ENCODE measurements at regions not wholly inside any gene's neighbourhood (a gene's known extent, or its start where the extent isn't known, plus 50 kb on each side); places are given as distances from the start of the nearest gene placed in this dataset.

DNA sequence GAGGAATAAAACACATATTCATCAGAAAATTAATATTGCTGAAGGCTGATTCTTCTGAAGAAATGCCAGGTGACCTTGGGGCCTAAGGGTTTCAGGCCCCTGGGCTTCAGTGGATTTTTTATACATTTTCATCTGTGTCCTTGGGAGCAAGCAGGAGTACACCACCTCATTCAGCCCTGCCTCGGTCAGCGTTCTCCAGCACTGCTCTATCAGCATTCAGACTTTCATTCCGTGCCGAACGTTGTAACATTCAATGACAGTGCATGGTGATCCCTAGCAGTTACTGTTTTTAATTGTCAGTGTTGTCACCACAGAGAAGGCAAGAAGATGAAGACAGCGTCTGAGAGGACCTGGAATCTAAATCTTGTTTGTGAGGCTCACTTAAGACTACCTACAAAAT lies 490.4 kb downstream of the DNAH5 start:
- TF ChIP-seq, protein P1, sequence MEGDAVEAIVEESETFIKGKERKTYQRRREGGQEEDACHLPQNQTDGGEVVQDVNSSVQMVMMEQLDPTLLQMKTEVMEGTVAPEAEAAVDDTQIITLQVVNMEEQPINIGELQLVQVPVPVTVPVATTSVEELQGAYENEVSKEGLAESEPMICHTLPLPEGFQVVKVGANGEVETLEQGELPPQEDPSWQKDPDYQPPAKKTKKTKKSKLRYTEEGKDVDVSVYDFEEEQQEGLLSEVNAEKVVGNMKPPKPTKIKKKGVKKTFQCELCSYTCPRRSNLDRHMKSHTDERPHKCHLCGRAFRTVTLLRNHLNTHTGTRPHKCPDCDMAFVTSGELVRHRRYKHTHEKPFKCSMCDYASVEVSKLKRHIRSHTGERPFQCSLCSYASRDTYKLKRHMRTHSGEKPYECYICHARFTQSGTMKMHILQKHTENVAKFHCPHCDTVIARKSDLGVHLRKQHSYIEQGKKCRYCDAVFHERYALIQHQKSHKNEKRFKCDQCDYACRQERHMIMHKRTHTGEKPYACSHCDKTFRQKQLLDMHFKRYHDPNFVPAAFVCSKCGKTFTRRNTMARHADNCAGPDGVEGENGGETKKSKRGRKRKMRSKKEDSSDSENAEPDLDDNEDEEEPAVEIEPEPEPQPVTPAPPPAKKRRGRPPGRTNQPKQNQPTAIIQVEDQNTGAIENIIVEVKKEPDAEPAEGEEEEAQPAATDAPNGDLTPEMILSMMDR (IDR thresholded peaks at IDR 0.05), result no peak
- Mint-ChIP-seq H3K4me1 (no peaks in the 10 kb centered on the region), H3K36me3 (ENCODE audit: low read depth) (no peaks in the 10 kb centered on the region), H3K9me3 (no peaks in the 10 kb centered on the region), H3K4me3 (no peak overlapping the region), H3K27me3 (no peaks in the 10 kb centered on the region), H3K27ac (no peak overlapping the region)
- DNase-seq, result no peak
- intact Hi-C loops (cut with micrococcal nuclease), result no loop called here
- ATAC-seq (ENCODE audit: low read depth), result no peak
- CTCF ChIA-PET, result no interaction called here
- POLR2A ChIA-PET, result no interaction called here

DNA sequence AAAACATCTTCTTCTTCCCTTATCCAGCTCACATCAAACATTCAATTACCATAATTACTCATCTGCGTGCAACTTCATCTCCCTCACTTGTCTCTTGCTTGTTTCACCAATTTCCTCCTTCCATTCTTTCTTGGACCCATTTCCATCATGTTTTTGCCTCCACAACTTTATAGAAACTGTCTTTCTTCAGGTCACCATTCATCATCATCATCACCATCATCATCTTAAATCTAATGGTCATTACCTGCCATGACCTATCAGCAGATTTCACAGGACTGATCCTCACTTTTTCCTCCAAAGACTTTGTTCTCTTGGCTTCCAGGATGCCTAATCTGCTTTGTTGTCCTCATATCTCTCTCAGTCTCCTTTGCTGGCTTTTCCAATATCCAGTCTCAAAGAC lies 495.6 kb downstream of the DNAH5 start:
- no peaks in the 10 kb centered on the region for H3K36me3 Mint-ChIP-seq (ENCODE audit: low read depth)
- CTCF ChIA-PET, result no interaction called here
- H3K9me3 Mint-ChIP-seq, result peaks cover 4% of the 10 kb centered on the region
- POLR2A ChIA-PET, result no interaction called here
- no peak overlapping the region for H3K27ac Mint-ChIP-seq
- intact Hi-C loops (cut with micrococcal nuclease), result no loop called here
- no peaks in the 10 kb centered on the region for H3K4me1 Mint-ChIP-seq
- no peak for ATAC-seq (ENCODE audit: low read depth)
- TF ChIP-seq, protein P1 (IDR thresholded peaks at IDR 0.05), result no peak
- no peaks in the 10 kb centered on the region for H3K27me3 Mint-ChIP-seq
- DNase-seq, result no peak
- no peak overlapping the region for H3K4me3 Mint-ChIP-seq

DNA sequence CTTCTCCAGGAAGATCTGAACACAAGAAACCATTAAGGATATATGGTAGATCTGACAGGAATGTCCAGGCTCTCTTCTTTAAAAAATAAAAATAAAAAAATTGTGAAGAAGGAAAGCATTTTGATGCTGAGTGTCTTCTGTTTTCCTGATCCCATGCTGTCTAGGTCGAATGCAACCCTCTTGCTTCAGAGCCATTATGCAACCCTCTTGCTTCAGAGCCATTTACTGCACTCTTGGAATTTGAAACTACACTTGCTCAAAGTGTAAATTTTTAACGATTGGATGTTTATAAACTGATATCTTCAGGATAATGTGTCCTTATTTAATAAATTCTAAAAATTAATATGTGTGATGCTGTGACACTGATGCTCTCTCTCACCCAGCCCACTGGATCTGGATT lies 505.1 kb downstream of the DNAH5 start:
- DNase-seq (no peak), ATAC-seq (ENCODE audit: low read depth) (no peak)
- H3K9me3 Mint-ChIP-seq, result peaks cover 4% of the 10 kb centered on the region
- TF ChIP-seq, protein P1 (IDR thresholded peaks at IDR 0.05), result no peak
- CTCF ChIA-PET, result no interaction called here
- H3K4me1 Mint-ChIP-seq, result no peaks in the 10 kb centered on the region
- POLR2A ChIA-PET, result no interaction called here
- H3K36me3 Mint-ChIP-seq (ENCODE audit: low read depth), result no peaks in the 10 kb centered on the region
- H3K4me3 Mint-ChIP-seq, result no peak overlapping the region
- intact Hi-C loops (cut with micrococcal nuclease), result no loop called here
- no peak overlapping the region for H3K27ac Mint-ChIP-seq
- H3K27me3 Mint-ChIP-seq, result no peaks in the 10 kb centered on the region

DNA sequence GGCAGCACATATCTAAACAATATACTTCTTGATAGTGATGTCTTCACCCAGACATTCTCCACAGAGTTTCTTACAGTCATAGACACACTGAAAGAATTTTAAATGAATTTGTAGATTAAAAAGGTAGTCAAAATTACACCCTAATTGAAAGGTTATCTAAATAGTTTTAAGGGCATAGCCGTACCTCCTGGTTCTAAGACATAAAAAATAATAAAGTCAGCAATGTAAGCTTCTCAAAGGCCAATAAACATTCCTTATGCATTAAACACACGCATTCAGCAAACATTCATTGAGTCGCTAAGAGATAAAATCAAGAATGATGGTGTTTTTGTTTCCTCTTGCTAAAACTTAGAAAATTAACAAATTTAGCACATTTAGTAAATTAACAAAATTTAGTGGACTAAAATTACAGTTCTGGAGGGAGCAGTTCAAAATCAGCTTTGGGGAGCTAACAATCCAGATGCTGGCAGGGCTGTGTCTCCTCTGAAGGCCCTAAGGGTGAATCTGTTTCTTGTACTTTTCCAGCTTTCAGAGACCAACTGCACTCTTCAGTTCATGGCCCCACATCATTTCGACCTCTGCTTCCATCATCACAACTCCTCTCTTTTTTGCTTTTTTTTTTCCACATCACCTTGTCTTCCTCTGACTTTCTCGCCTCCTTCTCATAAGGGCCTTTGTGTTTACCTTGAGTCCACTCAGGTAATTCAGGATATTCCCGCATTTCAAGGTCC lies 516.5 kb downstream of the DNAH5 start:
- CTCF ChIA-PET, result no interaction called here
- intact Hi-C loops (cut with micrococcal nuclease), result no loop called here
- Mint-ChIP-seq H3K4me3 (no peak overlapping the region), H3K27ac (no peak overlapping the region), H3K9me3 (peaks cover 8% of the 10 kb centered on the region), H3K36me3 (ENCODE audit: low read depth) (no peaks in the 10 kb centered on the region), H3K27me3 (no peaks in the 10 kb centered on the region), H3K4me1 (no peaks in the 10 kb centered on the region)
- ATAC-seq (ENCODE audit: low read depth) (no peak), DNase-seq (no peak)
- TF ChIP-seq, protein P1 (IDR thresholded peaks at IDR 0.05), result no peak
- POLR2A ChIA-PET, result no interaction called here

DNA sequence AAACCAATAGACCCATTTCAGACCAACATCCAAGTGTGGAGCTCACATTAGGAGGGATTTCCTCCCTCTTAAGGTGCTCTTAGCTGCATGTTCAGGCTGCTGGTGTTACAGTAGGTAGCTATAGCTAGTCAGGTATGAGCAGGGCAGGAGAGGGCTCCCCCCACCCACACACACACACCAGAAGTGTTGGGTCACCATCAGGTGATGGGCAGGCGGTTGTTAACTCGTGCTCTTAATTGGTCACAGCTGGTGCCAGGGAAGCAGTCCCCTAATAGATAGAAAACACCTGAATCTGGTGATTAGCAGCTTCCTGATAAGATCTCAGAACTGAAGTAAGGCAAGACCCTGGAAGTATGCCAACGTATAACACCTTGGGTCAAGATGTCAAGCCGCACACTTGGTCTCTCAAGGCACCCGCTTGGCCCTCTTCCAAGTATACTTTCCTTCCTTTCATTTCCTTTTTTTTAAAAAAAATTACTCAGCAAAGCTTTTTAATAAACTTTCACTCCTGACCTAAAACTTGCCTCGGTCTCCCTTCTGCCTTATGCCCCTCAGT lies 532.4 kb downstream of the DNAH5 start:
- POLR2A ChIA-PET, result no interaction called here

More for the DNA sequence above, 532.4 kb downstream of the DNAH5 start:
- Mint-ChIP-seq H3K4me3 (no peak overlapping the region), H3K27ac (no peak overlapping the region), H3K27me3 (no peaks in the 10 kb centered on the region), H3K36me3 (ENCODE audit: low read depth) (no peaks in the 10 kb centered on the region), H3K4me1 (no peaks in the 10 kb centered on the region), H3K9me3 (peaks cover 3% of the 10 kb centered on the region)
- CTCF ChIA-PET, result no interaction called here
- ATAC-seq (ENCODE audit: low read depth), result no peak
- DNase-seq, result no peak
- intact Hi-C loops (cut with micrococcal nuclease), result no loop called here
- TF ChIP-seq, protein P1 (IDR thresholded peaks at IDR 0.05), result no peak

Measured in activated B cell treated with CpG ODN at 0.5 μM for 24 hours (primary cell).